Cardiac fibroblast (primary cell): ENCODE measurements at regions not wholly inside any gene's neighbourhood (a gene's known extent, or its start where the extent isn't known, plus 50 kb on each side); places are given as distances from the start of the nearest gene placed in this dataset.

Source experiments
- DNase-seq, 2 donors: peaks; one replicate each; pipeline versions ENCODE4 v3.0.0 to v3.0.0-alpha.2; 2010; ENCODE audit warnings: low read depth in 2 of 2
- H3K4me3 ChIP-seq, 2 donors: replicated peaks in 1 of 2; 1 replicate in 1 of 2; 2 replicates in 1 of 2; pipeline ENCODE4 v1.5.1; 2011; ENCODE audit warnings: low read depth in 2 of 2, low read length in 2 of 2, mild to moderate bottlenecking in 2 of 2, moderate library complexity in 1 of 2
- TF ChIP-seq, protein P1 (sequence below): IDR thresholded peaks from one replicate; pipeline ENCODE4 v1.5.1; 2011; ENCODE audit warnings: low read depth, mild to moderate bottlenecking, low read length, inconsistent platforms

GRCh38 chr1:187837787-187838186, 1009.0 kb downstream of the PLA2G4A start:
- TF ChIP-seq, protein P1, sequence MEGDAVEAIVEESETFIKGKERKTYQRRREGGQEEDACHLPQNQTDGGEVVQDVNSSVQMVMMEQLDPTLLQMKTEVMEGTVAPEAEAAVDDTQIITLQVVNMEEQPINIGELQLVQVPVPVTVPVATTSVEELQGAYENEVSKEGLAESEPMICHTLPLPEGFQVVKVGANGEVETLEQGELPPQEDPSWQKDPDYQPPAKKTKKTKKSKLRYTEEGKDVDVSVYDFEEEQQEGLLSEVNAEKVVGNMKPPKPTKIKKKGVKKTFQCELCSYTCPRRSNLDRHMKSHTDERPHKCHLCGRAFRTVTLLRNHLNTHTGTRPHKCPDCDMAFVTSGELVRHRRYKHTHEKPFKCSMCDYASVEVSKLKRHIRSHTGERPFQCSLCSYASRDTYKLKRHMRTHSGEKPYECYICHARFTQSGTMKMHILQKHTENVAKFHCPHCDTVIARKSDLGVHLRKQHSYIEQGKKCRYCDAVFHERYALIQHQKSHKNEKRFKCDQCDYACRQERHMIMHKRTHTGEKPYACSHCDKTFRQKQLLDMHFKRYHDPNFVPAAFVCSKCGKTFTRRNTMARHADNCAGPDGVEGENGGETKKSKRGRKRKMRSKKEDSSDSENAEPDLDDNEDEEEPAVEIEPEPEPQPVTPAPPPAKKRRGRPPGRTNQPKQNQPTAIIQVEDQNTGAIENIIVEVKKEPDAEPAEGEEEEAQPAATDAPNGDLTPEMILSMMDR: no peak
- H3K4me3 ChIP-seq: no peak overlapping the region
- no peak for DNase-seq

- TF ChIP-seq, protein P1: no peak
- DNase-seq: no peak
- H3K4me3 ChIP-seq: no peak overlapping the region
These were observed 1009.9 kb downstream of the PLA2G4A start for GRCh38 chr1:187838335-187839293.

GRCh38 chr1:187839873-187840272, 1011.1 kb downstream of the PLA2G4A start:
- TF ChIP-seq, protein P1: no peak
- H3K4me3 ChIP-seq: no peak overlapping the region
- DNase-seq: no peak

DNA sequence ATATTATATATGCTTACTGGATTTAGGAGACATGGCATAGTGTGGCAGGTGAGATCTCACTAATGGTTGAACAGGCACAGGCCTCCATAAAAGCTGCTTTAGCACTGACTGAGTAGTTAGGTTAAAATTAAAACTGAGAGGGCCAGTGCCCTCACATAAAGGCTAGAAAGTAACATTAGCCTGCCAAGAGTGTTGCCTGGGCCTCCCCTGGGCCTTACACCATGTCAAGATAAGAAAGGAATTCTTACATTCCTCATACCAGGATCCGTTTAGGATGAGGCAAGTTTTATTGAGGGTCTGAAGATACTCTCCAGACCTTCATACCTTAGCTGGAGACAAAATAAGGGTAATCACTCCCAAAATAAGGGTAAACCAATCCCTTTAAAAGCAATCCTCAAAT, 1011.8 kb downstream of the PLA2G4A start:
- DNase-seq: peak in 1 of 2 donors; percentile 64
- TF ChIP-seq, protein P1: no peak
- H3K4me3 ChIP-seq: no peak overlapping the region

- no peak overlapping the region for H3K4me3 ChIP-seq
- DNase-seq: peak in 1 of 2 donors; percentile 16
- TF ChIP-seq, protein P1: no peak
These were observed 1013.8 kb downstream of the PLA2G4A start for GRCh38 chr1:187842406-187843165.

DNA sequence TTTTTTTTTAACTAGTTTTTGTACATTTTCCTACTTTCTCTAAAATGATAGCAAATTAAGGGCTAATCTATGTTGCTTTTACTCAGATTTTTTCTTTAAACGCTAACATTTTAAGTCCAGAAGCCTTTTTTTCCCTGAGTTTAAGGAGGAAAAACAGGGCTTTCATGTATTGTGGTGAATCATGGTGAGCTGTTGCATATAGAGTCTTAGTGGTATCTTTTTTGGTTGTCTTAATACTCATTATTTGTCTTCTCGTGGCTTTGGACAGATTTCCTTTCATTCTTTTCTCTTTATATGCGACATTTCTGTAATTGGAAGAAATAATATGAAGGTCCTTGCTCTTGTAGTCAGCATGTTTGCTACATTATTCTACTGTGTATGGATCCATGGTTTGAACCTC, 1015.6 kb downstream of the PLA2G4A start:
- DNase-seq: no peak
- TF ChIP-seq, protein P1: no peak
- H3K4me3 ChIP-seq: no peak overlapping the region
